GM12872 (cell line): ENCODE measurements at regions not wholly inside any gene's neighbourhood (a gene's known extent, or its start where the extent isn't known, plus 50 kb on each side); places are given as distances from the start of the nearest gene placed in this dataset.

Source experiments
- TF ChIP-seq, protein P1 (sequence below): IDR thresholded peaks from 3 replicates; pipeline ENCODE4 v1.5.1; 2011; ENCODE audit warnings: low read depth, mild to moderate bottlenecking, low read length, moderate library complexity; ENCODE audit not compliant: insufficient read depth

DNA sequence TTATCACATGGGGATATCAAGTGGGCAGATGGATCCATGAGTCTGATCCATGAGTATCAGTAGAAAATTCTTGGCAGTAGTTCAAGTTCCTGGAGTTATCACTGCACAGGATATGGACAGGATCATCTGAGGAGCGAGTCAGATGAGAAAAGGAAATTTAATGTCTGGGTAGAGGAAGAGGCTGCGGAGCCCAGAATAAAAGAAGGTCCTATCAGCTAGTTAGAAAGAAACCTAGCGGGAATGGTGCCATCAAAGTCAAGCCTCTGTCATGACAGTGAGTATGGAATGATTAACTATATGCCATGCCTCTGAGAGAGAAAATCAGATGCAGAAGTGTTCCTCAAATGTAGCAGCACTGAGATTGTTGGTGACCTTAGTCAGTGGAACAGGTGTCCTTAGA lies 248.1 kb downstream of the PIK3R1 start:
- TF ChIP-seq, protein P1, sequence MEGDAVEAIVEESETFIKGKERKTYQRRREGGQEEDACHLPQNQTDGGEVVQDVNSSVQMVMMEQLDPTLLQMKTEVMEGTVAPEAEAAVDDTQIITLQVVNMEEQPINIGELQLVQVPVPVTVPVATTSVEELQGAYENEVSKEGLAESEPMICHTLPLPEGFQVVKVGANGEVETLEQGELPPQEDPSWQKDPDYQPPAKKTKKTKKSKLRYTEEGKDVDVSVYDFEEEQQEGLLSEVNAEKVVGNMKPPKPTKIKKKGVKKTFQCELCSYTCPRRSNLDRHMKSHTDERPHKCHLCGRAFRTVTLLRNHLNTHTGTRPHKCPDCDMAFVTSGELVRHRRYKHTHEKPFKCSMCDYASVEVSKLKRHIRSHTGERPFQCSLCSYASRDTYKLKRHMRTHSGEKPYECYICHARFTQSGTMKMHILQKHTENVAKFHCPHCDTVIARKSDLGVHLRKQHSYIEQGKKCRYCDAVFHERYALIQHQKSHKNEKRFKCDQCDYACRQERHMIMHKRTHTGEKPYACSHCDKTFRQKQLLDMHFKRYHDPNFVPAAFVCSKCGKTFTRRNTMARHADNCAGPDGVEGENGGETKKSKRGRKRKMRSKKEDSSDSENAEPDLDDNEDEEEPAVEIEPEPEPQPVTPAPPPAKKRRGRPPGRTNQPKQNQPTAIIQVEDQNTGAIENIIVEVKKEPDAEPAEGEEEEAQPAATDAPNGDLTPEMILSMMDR, result no peak

- TF ChIP-seq, protein P1, result no peak
These were observed 248.9 kb downstream of the PIK3R1 start for GRCh38 chr5:68464424-68464823.

DNA sequence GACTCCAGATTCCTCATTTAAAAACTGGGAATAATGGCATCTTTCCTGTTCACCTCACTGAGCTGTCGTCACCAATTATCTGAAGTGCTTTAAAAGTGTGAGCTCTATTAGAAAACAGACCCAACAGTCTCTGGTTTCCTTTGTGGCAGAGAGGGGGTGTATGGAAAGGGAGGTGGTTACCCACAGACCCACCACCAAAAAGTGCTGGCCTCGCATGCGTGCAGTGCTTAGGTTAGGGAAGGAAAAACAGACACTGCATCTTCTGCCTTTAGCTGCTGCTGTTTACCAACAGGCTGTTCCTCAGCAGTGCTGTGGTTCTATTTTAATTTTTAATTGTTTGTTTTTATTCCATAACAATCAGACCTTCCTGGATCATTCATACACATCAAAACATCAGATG lies 249.6 kb downstream of the PIK3R1 start:
- TF ChIP-seq, protein P1, result no peak

DNA sequence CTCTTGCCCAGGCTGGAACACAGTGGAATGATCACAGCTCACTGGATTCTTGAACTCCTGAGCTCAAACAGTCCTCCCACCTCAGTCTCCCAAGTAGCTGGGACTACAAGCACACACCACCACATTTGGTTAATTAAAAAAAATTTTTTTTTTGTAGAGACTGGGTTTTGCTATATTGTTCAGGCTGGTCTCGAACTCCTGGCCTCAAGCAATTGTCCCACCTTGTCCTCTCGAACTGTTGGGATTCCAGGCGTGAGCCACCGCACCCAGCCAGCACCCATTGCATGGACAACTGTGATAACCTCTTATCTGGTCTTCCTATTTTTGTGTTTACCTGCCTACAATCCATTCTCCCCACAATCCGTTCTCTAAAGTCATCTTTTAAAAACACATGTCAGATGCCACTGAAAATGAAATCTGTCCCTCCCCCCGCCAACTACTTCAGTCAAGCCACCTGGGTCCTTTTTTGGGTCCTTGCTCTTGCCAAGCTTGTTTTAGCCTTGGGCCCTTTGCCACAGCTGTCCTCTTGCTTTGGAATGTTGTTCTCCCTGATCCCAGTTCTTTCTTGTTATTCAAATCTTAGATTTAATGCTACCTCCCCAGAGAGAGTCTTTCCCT lies 250.5 kb downstream of the PIK3R1 start:
- TF ChIP-seq, protein P1, result no peak

DNA sequence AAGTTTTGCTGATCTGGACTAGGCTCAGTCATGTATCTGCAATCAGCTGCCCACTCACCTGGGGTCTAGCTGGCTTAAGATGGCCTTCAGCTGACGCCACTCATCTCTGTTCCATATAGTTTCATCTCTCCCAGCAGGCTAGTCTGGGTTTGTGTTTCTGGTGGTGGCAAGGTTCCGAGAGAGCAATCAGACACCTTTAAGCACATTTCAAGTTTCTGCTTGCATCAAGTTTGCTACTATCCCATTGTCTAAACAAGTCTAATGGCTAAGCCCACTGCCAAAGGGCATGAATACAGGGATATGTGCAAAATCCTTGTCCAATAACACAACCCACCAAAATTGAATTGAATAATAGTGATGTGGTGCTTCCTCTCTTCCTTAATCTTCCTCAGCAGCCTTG lies 251.7 kb downstream of the PIK3R1 start:
- TF ChIP-seq, protein P1, result no peak

DNA sequence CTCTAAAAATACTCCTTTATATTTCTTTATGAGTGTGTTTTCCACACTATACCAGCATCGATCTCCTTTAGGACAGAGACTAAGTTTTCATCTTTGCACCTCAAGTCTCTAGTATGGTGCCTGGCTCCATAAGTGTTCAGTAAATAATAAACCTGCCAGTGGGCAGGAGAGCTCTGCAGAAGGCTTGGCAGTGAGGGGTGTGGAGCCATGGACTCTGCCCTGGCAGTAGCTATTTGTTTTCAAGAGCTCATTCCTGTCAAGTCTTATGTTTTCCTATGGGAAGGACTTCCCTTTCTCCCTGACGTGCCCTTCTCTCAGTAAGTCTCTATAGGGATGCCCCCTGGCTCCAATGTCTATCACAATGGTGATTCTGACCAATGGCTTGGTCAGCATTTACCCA lies 252.2 kb downstream of the PIK3R1 start:
- TF ChIP-seq, protein P1, result no peak

DNA sequence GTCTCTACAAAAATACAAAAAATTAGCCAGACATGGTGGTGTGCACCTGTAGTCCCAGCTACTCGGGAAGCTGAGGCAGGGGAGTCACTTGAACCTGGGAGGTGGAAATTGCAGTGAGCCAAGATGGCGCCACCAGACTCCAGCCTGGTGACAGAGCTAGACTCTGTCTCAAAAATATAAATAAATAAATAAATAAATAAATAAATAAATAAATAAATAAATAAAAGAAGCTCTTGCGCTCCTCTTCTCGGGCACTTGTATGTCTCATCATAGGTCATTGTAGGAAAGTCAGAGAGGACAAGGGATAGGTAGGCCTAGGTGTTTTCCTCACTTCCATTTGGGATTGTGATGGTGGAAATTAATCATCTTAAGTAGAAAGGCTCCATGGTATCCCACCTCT lies 252.8 kb downstream of the PIK3R1 start:
- TF ChIP-seq, protein P1, result no peak
